ENCODE measurements at regions not wholly inside any gene's neighbourhood (a gene's known extent, or its start where the extent isn't known, plus 50 kb on each side); places are given as distances from the start of the nearest gene placed in this dataset.

GRCh38 chr7:20491284-20491683 is 124.2 kb upstream of the ABCB5 start:
- intact Hi-C loops (cut with micrococcal nuclease), result no loop called here
- H4K20me1 ChIP-seq (replicated peaks; ENCODE audit: control insufficient read depth, insufficient read depth, low read length), result no peaks in the 10 kb centered on the region
- no peaks in the 10 kb centered on the region for H3K36me3 ChIP-seq (ENCODE audit: control insufficient read depth, insufficient read depth, low read length)
- BruUV-seq (replicated peaks), result no TSS peak
- H3K79me2 ChIP-seq (ENCODE audit: control insufficient read depth, insufficient read depth, low read length), result no peaks in the 10 kb centered on the region
- no peaks in the 10 kb centered on the region for H3K9me1 ChIP-seq (ENCODE audit: control insufficient read depth, insufficient read depth, low read length)
- ATAC-seq (no peak), DNase-seq (ENCODE audit: extremely low read depth in 1 of 4, low spot score in 3 of 4) (no peak), FAIRE-seq (no peak)
- H3K27ac ChIP-seq (ENCODE audit: extremely low read depth, low read depth, low read length), result no peak overlapping the region
- in situ Hi-C loops (cut with MboI), result no loop called here
- H2AFZ ChIP-seq (ENCODE audit: low read depth, low read length), result no peak overlapping the region
- H3K9ac ChIP-seq (ENCODE audit: insufficient read depth in 1 of 2, low read depth in 2 of 2, low read length in 2 of 2), result no peak overlapping the region
- CTCF ChIA-PET (ENCODE audit: low intra/inter-chr PET ratio), result no interaction called here
- no peaks in the 10 kb centered on the region for H3K9me3 ChIP-seq (replicated peaks; ENCODE audit: control insufficient read depth, insufficient read depth, low read depth, low read length)
- POLR2A ChIA-PET, result no interaction called here
- H3K4me2 ChIP-seq (ENCODE audit: insufficient read depth, low read length), result no peak overlapping the region
- H3K4me1 ChIP-seq (replicated peaks in 1 of 2; ENCODE audit: control insufficient read depth in 2 of 2, insufficient read depth in 2 of 2, low read length in 2 of 2), result no peaks in the 10 kb centered on the region
- H3K27me3 ChIP-seq (ENCODE audit: control insufficient read depth in 2 of 2, insufficient read depth in 2 of 2, low read length in 2 of 2), result no peaks in the 10 kb centered on the region
- H3K4me3 ChIP-seq, result no peak overlapping the region
- TF ChIP-seq ZNF586 (CRISPR knock-in tag; conservative IDR thresholded peaks at IDR 0.05) (no peak), SRSF7 (optimal IDR thresholded peaks at IDR 0.05; ENCODE audit: low read depth, low read length) (no peak), ZNF253 (CRISPR knock-in tag; conservative IDR thresholded peaks at IDR 0.05) (no peak), TOE1 (IDR thresholded peaks at IDR 0.05; ENCODE audit: borderline replicate concordance) (no peak), TOE1 (CRISPR knock-in tag; IDR thresholded peaks at IDR 0.05; ENCODE audit: borderline replicate concordance, low read depth) (no peak), HCFC1 (IDR thresholded peaks at IDR 0.05; ENCODE audit: low read depth, low read length) (no peak), HNRNPK (IDR thresholded peaks at IDR 0.05; ENCODE audit: low read depth, low read length, poor library complexity, severe bottlenecking) (no peak), ZNF354B (CRISPR knock-in tag; IDR thresholded peaks at IDR 0.05) (no peak), JUNB (CRISPR knock-in tag; conservative IDR thresholded peaks at IDR 0.05) (no peak), HOMEZ (CRISPR knock-in tag; IDR thresholded peaks at IDR 0.05) (no peak), NELFE (IDR thresholded peaks at IDR 0.05; ENCODE audit: insufficient read depth, insufficient read length) (no peak), RNF219 (CRISPR knock-in tag; IDR thresholded peaks at IDR 0.05) (no peak), ZNF282 (CRISPR knock-in tag; IDR thresholded peaks at IDR 0.05) (no peak), NR2C2 (CRISPR knock-in tag; IDR thresholded peaks at IDR 0.05) (no peak), NR2C2 (tag; IDR thresholded peaks at IDR 0.05) (no peak), BACH1 (tag; IDR thresholded peaks at IDR 0.05) (no peak), SP1 (CRISPR knock-in tag; IDR thresholded peaks at IDR 0.05) (no peak), ZMIZ1 (IDR thresholded peaks at IDR 0.05; ENCODE audit: low read depth in 2 of 2, low read length in 2 of 2) (no peak), ZNF24 (IDR thresholded peaks at IDR 0.05) (no peak), ZNF668 (CRISPR knock-in tag; IDR thresholded peaks at IDR 0.05) (no peak)
